Umbilical cord (tissue), 1 donor: ENCODE measurements at regions not wholly inside any gene's neighbourhood (a gene's known extent, or its start where the extent isn't known, plus 50 kb on each side); places are given as distances from the start of the nearest gene placed in this dataset.
A peak's percentile ranks its signal among the peaks of the same experiment; 100 is the strongest.

Source experiments
- DNase-seq: peaks from one replicate; pipeline ENCODE4 v3.0.0-alpha.2; 2015; ENCODE audit warnings: low spot score

DNA sequence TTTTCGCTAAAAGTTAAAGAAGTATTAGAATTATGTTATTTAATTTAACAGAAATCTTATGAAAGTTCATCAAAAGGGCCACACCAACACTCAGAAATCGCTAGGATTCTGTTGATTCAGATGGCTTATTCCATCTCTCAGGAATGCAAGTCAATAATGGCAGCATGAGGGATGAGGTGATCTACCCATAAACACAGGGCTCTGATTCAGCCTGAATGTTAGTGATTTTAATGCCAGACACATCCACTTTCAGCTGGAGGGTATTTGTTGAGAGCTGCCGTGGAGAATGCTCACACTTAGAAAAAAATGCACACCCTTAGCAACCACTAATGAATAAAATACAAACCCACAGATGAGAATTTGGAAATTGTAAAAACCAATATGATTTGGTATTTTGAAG, 173.3 kb upstream of the ERBB4 start:
- no peak for DNase-seq

GRCh38 chr2:212709280-212709679, 170.7 kb upstream of the ERBB4 start:
- no peak for DNase-seq

- DNase-seq: no peak
These were observed 169.8 kb upstream of the ERBB4 start for GRCh38 chr2:212708355-212708754.

DNA sequence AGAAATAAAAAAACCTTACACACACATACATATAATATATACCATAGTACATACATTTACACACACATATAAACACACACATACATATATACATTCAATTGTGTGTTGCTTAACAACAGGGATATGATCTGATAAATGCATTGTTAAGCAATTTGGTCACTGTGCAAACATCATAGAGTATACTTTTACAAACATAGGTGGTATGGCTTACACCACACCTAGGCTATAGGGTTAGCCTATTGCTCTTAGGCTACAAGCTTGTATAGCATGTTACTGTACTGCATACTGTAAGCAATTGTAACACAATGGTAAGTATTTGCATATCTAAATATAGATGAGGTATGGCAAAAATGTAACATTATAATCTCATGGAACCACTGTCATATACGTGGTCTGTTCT, 156.8 kb upstream of the ERBB4 start:
- no peak for DNase-seq

DNA sequence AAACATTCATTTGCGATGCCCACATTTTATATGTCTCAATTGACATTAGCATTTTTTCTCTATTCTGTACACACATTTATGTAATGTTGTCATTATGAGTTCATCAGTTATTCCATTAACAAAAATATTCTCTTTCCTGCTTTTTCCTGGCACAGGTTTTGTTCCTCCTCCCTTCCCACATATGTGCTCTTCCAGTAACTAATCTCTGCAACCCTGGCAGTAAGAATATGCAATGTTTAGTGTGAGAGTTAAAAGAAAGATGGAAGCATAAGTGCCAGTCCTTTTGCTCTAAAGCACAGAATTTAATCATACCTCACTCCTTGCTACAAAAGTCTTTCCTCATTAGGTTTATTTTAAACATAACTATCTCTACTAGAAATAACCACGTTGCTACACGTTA, 155.8 kb upstream of the ERBB4 start:
- no peak for DNase-seq

DNA sequence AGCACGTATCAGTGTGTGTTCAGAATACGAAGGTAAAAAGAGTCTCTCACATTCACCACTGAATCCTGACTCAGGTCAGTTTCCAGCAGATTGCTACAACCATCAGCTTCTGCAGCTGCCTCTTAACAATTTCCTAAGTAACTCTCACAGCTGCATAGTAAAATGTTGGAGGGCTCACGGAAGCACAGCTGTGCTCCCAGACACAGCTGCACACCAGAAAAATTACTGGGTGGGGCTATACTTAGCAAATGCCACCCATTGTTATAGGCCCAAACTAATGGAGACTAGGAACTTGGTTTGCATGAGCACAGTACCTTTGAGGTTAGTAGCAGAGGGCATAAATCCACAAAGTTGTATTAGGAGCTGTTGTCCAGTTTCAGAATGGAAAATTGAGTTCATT, 153.9 kb upstream of the ERBB4 start:
- no peak for DNase-seq

DNA sequence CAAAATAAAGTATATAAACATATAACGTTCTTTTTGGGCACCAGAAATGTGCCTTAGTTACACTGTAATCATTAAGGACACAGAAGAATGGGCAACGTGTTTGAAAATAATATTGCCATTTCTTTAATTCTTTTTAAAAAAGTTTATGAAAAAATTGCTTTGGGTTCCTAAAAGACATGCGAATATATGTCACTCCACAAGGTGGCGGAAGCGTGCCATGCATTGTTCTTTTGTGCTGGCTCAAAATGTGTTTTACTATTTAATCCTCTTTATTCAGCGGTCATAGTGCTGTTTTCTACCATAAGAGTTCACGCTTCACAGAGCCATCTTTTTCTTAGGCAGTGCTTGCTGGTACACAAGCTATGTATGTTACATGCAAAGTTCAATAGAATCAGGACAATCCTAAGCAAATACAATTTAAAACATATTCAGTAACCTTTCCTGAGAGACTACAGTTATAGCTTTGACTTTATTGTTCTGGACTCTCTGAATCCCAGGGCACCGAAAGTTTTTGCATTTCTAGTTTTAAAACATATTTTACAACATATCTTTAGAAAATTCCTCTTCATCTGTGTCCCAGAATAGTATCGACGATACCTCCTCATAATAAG, 147.8 kb upstream of the ERBB4 start:
- peak; percentile 57 for DNase-seq

DNA sequence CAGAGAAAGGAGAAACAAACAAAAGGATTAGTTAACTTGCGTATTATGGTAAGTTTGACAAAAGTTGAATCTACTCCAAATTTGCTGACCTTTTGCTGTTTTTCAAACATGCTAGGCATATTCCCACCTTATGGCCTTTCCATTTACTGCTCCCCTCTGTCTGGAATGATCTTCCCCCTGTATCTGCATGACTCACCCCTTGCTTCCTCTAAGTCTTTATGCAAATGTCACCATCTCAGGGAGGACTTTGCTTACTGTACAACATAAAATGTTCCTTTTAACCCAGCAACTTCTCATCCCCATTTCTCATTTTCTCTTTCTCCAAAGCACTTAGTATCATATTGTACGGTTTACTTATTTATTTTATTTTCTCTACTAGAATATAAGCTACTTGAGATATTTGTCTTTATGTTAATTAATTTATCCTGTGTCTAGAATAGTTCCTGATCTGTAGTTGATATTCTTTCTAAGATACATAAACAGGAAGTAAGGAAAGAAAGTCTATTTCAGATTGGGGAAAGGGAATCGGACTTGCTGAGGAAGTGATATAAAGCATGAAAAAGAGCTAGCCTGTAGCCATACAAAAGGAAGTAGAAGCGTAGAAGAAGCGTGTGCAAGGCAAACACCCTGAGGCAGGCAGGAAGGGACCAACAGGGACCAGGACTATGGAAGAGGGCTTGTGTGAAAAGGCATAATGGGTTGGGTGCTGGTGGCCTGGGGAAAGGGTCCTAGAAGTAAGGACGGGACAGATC, 144.9 kb upstream of the ERBB4 start:
- no peak for DNase-seq

DNA sequence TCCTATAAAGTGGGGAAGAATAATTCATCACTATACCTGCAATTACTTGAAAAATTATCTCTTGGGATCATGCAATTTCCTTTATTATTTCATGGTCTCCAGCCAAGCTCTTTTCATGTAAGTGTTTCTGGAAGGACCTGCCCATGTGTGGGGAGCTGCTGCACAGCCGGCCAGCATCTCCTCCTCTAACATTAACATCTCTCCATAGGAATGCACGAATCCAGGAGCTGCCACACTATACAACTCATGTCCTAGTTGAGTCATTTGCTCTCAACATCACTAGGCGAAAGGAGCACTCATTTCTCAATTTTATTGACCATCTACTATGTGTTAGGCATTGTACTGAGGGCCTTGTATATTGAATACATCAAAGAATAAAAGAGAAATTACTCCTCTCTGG, 144.3 kb upstream of the ERBB4 start:
- DNase-seq: no peak

GRCh38 chr2:212677466-212677865, 138.9 kb upstream of the ERBB4 start:
- DNase-seq: no peak

- no peak for DNase-seq
These were observed 133.6 kb upstream of the ERBB4 start for GRCh38 chr2:212672186-212672585.

GRCh38 chr2:212669761-212670160, 131.2 kb upstream of the ERBB4 start:
- no peak for DNase-seq

- DNase-seq: no peak
These were observed 129.2 kb upstream of the ERBB4 start for GRCh38 chr2:212667751-212668316.

DNA sequence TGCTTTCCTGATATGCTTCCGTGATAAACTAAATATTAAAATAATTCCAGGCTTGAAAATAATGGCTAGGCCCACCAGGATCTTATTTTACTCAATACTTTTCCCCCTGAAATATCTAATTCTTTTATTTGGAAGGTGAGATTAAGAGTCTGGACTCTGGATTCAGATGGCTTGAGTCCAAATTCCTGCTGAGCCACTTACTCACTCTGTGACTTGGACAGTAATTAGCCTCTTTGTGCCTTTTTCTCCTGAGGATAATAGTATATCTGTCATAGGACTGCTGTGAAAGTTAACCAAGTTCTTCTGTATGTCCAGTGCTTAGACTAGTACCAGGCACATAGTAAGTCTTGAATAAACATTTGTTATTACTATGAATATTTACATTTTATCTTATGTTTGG, 127.3 kb upstream of the ERBB4 start:
- no peak for DNase-seq

- DNase-seq: no peak
These were observed 120.8 kb upstream of the ERBB4 start for GRCh38 chr2:212659441-212659840.

DNA sequence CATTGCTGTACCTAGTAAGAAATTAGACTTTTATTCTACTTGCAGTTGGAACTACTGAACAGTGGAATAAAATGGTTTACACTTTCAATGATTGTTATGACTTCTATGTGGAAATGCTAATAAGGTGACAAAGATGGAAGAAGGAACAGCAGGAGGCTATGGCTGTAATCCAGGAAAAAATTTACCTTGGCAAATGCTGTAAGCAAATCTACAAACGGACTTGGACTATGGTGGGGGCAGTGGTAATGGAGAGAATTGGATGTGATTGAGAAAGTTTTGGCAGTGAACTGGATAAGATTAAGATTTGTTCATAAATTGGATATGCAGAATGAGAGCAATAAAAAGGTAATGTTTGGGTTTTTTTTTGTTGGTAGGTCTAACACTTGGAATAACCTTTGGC, 111.0 kb upstream of the ERBB4 start:
- no peak for DNase-seq

- no peak for DNase-seq
These were observed 108.2 kb upstream of the ERBB4 start for GRCh38 chr2:212646698-212647366.

GRCh38 chr2:212644195-212644837, 105.7 kb upstream of the ERBB4 start:
- no peak for DNase-seq

DNA sequence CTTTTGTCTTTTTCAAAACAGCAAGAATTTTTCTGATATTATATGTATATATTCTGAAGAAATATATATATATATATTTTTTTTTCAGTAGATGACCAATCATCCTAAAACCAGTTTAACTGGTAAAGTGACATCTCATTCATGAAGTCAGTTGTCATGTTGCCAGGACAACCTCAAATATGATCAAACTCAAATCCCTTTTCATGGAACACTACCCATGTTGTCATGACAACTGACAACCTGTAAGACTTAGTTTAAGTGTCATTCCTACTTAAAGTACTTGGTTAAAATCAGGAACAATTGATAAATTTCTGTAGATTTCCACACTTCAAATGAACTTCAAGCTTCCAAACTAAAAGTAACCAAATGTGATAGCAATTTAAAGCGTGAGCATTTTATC, 101.8 kb upstream of the ERBB4 start:
- DNase-seq: peak; percentile 1

GRCh38 chr2:212638694-212639093, 100.1 kb upstream of the ERBB4 start:
- DNase-seq: no peak

DNA sequence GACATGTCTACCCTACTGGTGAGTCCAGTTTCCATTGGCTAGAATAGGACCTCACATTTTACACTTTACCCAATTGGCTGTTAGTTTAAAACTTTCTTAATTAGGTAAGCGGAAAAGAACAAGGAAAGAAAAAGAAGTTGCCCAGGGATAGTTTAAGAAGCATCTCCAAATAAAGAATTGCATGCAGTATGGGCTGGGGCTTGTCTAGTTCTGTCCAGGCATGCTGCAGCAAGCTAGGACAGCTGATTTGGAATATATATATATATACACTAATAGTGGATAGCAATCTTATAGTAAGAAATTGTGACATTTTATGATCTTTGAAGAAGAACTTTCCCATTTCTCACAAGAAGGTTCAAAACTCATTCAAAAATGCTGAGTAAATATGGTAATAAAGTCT, 90.0 kb upstream of the ERBB4 start:
- DNase-seq: no peak

GRCh38 chr2:212626371-212626918, 87.8 kb upstream of the ERBB4 start:
- DNase-seq: no peak
